ENCODE measurements at regions not wholly inside any gene's neighbourhood (a gene's known extent, or its start where the extent isn't known, plus 50 kb on each side); places are given as distances from the start of the nearest gene placed in this dataset.

DNA sequence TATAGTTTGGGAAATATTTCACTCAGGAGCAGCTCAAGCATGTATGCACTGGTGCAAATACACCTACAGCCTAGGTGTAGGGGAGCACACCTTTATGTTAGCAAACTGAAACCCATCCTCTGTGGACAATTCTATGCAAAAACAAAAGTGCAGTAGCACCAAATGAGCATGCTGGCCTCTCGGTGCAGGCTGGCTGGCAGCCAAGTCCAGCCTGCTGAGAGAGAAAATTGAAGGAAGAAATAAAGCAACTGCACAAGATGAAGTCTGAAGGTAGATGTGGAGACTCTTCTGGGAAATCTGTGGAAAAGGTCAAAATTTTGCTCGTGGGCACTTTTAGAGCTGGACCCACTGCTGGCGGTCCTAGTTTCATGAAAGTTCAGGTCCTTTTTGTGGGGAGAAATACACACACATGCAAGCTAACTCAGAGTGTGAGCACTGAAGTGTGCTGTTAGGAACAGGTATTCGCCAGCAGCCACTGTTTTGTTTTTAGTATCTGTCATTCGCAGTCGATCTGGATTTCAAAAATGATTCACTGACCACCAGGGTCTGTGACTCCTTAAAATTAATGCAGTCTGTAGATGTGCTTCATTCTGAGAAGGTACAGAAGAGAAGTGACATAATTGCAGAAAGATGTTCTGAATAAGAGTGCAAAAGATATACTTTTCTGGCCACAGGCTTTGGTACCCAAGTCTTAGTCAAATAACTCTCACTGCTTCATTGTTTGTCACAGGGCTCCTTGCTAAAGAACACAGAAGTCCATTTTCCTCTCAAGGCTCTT is 281.7 kb downstream of the PARP8 start:
- TF ChIP-seq, protein P1, sequence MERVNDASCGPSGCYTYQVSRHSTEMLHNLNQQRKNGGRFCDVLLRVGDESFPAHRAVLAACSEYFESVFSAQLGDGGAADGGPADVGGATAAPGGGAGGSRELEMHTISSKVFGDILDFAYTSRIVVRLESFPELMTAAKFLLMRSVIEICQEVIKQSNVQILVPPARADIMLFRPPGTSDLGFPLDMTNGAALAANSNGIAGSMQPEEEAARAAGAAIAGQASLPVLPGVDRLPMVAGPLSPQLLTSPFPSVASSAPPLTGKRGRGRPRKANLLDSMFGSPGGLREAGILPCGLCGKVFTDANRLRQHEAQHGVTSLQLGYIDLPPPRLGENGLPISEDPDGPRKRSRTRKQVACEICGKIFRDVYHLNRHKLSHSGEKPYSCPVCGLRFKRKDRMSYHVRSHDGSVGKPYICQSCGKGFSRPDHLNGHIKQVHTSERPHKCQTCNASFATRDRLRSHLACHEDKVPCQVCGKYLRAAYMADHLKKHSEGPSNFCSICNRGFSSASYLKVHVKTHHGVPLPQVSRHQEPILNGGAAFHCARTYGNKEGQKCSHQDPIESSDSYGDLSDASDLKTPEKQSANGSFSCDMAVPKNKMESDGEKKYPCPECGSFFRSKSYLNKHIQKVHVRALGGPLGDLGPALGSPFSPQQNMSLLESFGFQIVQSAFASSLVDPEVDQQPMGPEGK (CRISPR knock-in tag; IDR thresholded peaks at IDR 0.05; ENCODE audit: borderline replicate concordance), result no peak
- TF ChIP-seq ZFP3 (CRISPR knock-in tag; IDR thresholded peaks at IDR 0.05) (no peak), TCF4 (CRISPR knock-in tag; IDR thresholded peaks at IDR 0.05; ENCODE audit: borderline replicate concordance) (no peak), TOX (CRISPR knock-in tag; IDR thresholded peaks at IDR 0.05; ENCODE audit: borderline replicate concordance) (no peak)
- TF ChIP-seq, protein P2, sequence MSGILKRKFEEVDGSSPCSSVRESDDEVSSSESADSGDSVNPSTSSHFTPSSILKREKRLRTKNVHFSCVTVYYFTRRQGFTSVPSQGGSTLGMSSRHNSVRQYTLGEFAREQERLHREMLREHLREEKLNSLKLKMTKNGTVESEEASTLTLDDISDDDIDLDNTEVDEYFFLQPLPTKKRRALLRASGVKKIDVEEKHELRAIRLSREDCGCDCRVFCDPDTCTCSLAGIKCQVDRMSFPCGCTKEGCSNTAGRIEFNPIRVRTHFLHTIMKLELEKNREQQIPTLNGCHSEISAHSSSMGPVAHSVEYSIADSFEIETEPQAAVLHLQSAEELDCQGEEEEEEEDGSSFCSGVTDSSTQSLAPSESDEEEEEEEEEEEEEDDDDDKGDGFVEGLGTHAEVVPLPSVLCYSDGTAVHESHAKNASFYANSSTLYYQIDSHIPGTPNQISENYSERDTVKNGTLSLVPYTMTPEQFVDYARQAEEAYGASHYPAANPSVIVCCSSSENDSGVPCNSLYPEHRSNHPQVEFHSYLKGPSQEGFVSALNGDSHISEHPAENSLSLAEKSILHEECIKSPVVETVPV (CRISPR knock-in tag; IDR thresholded peaks at IDR 0.05), result no peak

Measured in SK-N-SH treated with all-trans-retinoic acid at 6 μM for 48 hours (cell line).